ENCODE measurements at regions not wholly inside any gene's neighbourhood (a gene's known extent, or its start where the extent isn't known, plus 50 kb on each side); places are given as distances from the start of the nearest gene placed in this dataset.

DNA sequence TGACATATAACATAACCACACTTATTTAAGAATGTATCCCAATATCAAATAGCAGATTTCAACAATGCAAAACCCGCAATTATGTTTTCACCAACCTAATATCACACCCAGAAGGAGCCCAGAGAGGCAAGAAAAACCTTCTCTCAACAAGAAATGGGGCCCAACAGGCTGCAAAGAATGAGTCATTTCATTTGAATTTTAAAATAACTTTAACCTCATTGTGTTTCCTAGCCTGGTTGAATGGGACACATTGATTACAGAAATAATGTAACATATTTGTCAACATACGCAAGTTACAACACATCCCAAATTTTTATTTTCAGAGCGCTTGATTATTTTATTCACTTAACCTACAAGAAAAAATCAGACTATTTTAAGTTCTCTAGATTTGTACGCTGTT, 365.1 kb upstream of the SLCO3A1 start:
- H3K4me3 ChIP-seq: no peak overlapping the region
- no peaks in the 10 kb centered on the region for H3K9me3 ChIP-seq
- 70% methylated on average over 4 of the region's 4 CpGs for WGBS (ENCODE audit: insufficient coverage, low coverage, low lambda C conversion rate, missing lambda C conversion rate)
- ATAC-seq (no peak), DNase-seq (no peak)
- no peaks in the 10 kb centered on the region for H3K4me1 ChIP-seq
- H3K36me3 ChIP-seq: no peaks in the 10 kb centered on the region
- intact Hi-C loops (cut with DNase I): no loop called here
- no peak overlapping the region for H3K27ac ChIP-seq
- no peak for TF ChIP-seq POLR2A (IDR thresholded peaks at IDR 0.05)
- TF ChIP-seq, protein P1, sequence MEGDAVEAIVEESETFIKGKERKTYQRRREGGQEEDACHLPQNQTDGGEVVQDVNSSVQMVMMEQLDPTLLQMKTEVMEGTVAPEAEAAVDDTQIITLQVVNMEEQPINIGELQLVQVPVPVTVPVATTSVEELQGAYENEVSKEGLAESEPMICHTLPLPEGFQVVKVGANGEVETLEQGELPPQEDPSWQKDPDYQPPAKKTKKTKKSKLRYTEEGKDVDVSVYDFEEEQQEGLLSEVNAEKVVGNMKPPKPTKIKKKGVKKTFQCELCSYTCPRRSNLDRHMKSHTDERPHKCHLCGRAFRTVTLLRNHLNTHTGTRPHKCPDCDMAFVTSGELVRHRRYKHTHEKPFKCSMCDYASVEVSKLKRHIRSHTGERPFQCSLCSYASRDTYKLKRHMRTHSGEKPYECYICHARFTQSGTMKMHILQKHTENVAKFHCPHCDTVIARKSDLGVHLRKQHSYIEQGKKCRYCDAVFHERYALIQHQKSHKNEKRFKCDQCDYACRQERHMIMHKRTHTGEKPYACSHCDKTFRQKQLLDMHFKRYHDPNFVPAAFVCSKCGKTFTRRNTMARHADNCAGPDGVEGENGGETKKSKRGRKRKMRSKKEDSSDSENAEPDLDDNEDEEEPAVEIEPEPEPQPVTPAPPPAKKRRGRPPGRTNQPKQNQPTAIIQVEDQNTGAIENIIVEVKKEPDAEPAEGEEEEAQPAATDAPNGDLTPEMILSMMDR (IDR thresholded peaks at IDR 0.05): no peak
- H3K27me3 ChIP-seq: no peaks in the 10 kb centered on the region

GRCh38 chr15:91490211-91490610, 363.3 kb upstream of the SLCO3A1 start:
- H3K27me3 ChIP-seq: no peaks in the 10 kb centered on the region
- no peaks in the 10 kb centered on the region for H3K4me1 ChIP-seq
- no peaks in the 10 kb centered on the region for H3K36me3 ChIP-seq
- DNase-seq (no peak), ATAC-seq (no peak)
- no peak overlapping the region for H3K4me3 ChIP-seq
- H3K27ac ChIP-seq: no peak overlapping the region
- H3K9me3 ChIP-seq: no peaks in the 10 kb centered on the region
- TF ChIP-seq, protein P1 (IDR thresholded peaks at IDR 0.05): no peak
- TF ChIP-seq POLR2A (IDR thresholded peaks at IDR 0.05): no peak
- intact Hi-C loops (cut with DNase I): no loop called here
- no CpG with 5 or more reads among the region's 2 CpGs for WGBS (ENCODE audit: insufficient coverage, low coverage, low lambda C conversion rate, missing lambda C conversion rate)

DNA sequence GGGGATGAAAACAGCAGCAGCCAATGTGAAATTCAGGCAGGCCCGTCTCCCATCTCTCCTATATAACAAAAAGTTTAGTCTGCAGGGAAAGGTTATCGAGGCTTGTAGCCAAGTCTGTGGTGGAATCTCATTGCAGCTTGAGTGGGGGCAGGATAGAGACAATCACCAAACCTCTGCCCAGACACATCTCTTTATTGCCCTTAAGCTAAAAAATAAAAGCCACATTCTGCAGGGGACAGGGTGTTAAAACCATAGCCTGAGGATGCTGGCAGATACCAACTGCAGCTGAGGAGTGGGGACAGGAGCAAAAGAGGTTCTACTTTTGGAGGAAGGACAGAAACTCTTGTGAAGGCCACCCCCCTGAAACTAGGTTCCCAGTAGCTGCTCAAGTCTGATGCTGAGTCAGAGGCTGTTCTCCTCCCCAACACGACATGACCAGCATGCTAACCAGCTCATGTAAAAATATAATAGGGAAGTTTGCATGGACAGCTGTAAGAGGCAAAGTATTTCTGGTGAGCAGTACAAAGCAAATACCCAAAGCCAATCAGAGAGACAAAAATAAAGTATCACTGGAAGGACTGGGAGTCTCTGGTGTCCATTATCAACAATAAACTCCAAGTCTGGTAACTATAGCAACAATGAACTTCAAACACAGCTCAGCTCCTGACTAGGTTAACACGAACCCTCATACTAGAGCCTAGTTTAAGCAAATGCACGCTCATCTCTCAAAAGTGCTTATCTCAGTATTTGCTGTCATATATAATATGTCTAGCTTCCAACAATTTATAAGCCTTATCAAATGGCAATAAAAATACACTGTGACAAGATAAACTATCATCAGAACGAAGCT, 362.2 kb upstream of the SLCO3A1 start:
- Histone ChIP-seq H3K36me3 (no peaks in the 10 kb centered on the region), H3K9me3 (no peaks in the 10 kb centered on the region), H3K27me3 (no peaks in the 10 kb centered on the region), H3K4me3 (no peak overlapping the region), H3K27ac (no peak overlapping the region), H3K4me1 (peaks cover 0 to 4% (median 2%) of the 10 kb centered on the region in 4 donors)
- ATAC-seq (no peak), DNase-seq (no peak)
- no peak for TF ChIP-seq POLR2A (IDR thresholded peaks at IDR 0.05)
- TF ChIP-seq, protein P1 (IDR thresholded peaks at IDR 0.05): no peak
- WGBS (ENCODE audit: insufficient coverage, low coverage, low lambda C conversion rate, missing lambda C conversion rate): 67% methylated on average over 6 of the region's 6 CpGs
- intact Hi-C loops (cut with DNase I): no loop called here

- peak; percentile 34 for TF ChIP-seq POLR2A (IDR thresholded peaks at IDR 0.05)
- TF ChIP-seq, protein P1 (IDR thresholded peaks at IDR 0.05): no peak
- ATAC-seq (peak; percentile 99 to 100 (median 100)), DNase-seq (peak; percentile 62 to 90 (median 73))
- intact Hi-C loops (cut with DNase I): no loop called here
- peak overlapping the region in 1 of 3 donors; percentile 10 for H3K4me3 ChIP-seq
- H3K27me3 ChIP-seq: no peaks in the 10 kb centered on the region
- H3K36me3 ChIP-seq: no peaks in the 10 kb centered on the region
- 46% methylated on average over 4 of the region's 4 CpGs for WGBS (ENCODE audit: insufficient coverage, low coverage, low lambda C conversion rate, missing lambda C conversion rate)
- peak overlapping the region in 2 of 3 donors; percentile 55 to 61 for H3K27ac ChIP-seq
- no peaks in the 10 kb centered on the region for H3K9me3 ChIP-seq
- peaks cover 0 to 22% (median 10%) of the 10 kb centered on the region in 4 donors for H3K4me1 ChIP-seq
Measured at GRCh38 chr15:91496754-91497691, 356.5 kb upstream of the SLCO3A1 start.
